GM12875 (cell line): ENCODE measurements at regions not wholly inside any gene's neighbourhood (a gene's known extent, or its start where the extent isn't known, plus 50 kb on each side); places are given as distances from the start of the nearest gene placed in this dataset.

Experiments used
- H3K4me3 ChIP-seq: one replicate; pipeline ENCODE4 v1.5.1; 2011; ENCODE audit warnings: low read depth, low read length, control low read depth
- CTCF ChIP-seq: IDR thresholded peaks from 2 replicates; pipeline ENCODE4 v1.5.1; 2011; ENCODE audit warnings: low read depth, mild to moderate bottlenecking, control low read depth, inconsistent platforms, low read length, moderate library complexity, borderline replicate concordance; ENCODE audit not compliant: insufficient read depth

- H3K4me3 ChIP-seq, result no peak overlapping the region
Measured at GRCh38 chr10:125562737-125563136, 120.2 kb downstream of the TEX36 start.

GRCh38 chr10:125560947-125561346, 122.0 kb downstream of the TEX36 start:
- TF ChIP-seq CTCF, result no peak

More at GRCh38 chr10:125562737-125563136, 120.2 kb downstream of the TEX36 start:
- no peak for TF ChIP-seq CTCF

GRCh38 chr10:125559210-125559609, 123.8 kb downstream of the TEX36 start:
- no peak for TF ChIP-seq CTCF
- no peak overlapping the region for H3K4me3 ChIP-seq

More at GRCh38 chr10:125560947-125561346, 122.0 kb downstream of the TEX36 start:
- no peak overlapping the region for H3K4me3 ChIP-seq

- H3K4me3 ChIP-seq, result no peak overlapping the region
- TF ChIP-seq CTCF, result no peak
Measured at GRCh38 chr10:125557801-125558505, 125.0 kb downstream of the TEX36 start.

- no peak for TF ChIP-seq CTCF
- H3K4me3 ChIP-seq, result no peak overlapping the region
Measured at GRCh38 chr10:125557311-125557710, 125.7 kb downstream of the TEX36 start.

GRCh38 chr10:125556882-125557281, 126.1 kb downstream of the TEX36 start:
- no peak for TF ChIP-seq CTCF
- no peak overlapping the region for H3K4me3 ChIP-seq

GRCh38 chr10:125555743-125556142, 127.2 kb downstream of the TEX36 start:
- H3K4me3 ChIP-seq, result no peak overlapping the region
- no peak for TF ChIP-seq CTCF
